SKM-1 (cell line): ENCODE measurements at regions not wholly inside any gene's neighbourhood (a gene's known extent, or its start where the extent isn't known, plus 50 kb on each side); places are given as distances from the start of the nearest gene placed in this dataset.
"Not testable (repeated sequence)": the region's sequence is repeated elsewhere in the genome, so short reads cannot be mapped to it uniquely, and the experiment has no call there.

ENCODE experiments used
- DNase-seq: peaks from one replicate; lab custom pipeline; 2025; ENCODE audit not compliant: unreplicated experiment; lab: John Stamatoyannopoulos, UW

- DNase-seq = no peak
Observed at GRCh38 chrX:114097427-114097826, 486.5 kb upstream of the HTR2C start.

- no peak for DNase-seq
Observed at GRCh38 chrX:114095789-114096188, 488.1 kb upstream of the HTR2C start.

- no peak for DNase-seq
Observed at GRCh38 chrX:114087543-114087942, 496.3 kb upstream of the HTR2C start.

- no peak for DNase-seq
Observed at GRCh38 chrX:114077773-114078172, 506.1 kb upstream of the HTR2C start.

- no peak for DNase-seq
Observed at GRCh38 chrX:114075073-114075673, 508.7 kb upstream of the HTR2C start.

GRCh38 chrX:114073926-114074325 is 510.0 kb upstream of the HTR2C start:
- no peak for DNase-seq

- DNase-seq = peak; percentile 3
Observed at GRCh38 chrX:114071412-114071811, 512.5 kb upstream of the HTR2C start.

- DNase-seq = no peak
Observed at GRCh38 chrX:114065577-114066223, 518.2 kb upstream of the HTR2C start.

GRCh38 chrX:114061226-114061625 is 522.7 kb upstream of the HTR2C start:
- DNase-seq = no peak

GRCh38 chrX:114058988-114059418 is 524.9 kb upstream of the HTR2C start:
- DNase-seq = no peak

- DNase-seq = not testable (repeated sequence)
Observed at GRCh38 chrX:114057422-114057821, 526.5 kb upstream of the HTR2C start.

- no peak for DNase-seq
Observed at GRCh38 chrX:114051667-114052315, 532.1 kb upstream of the HTR2C start.

- no peak for DNase-seq
Observed at GRCh38 chrX:114050075-114050796, 533.6 kb upstream of the HTR2C start.

- DNase-seq = no peak
Observed at GRCh38 chrX:114049063-114049462, 534.8 kb upstream of the HTR2C start.

- no peak for DNase-seq
Observed at GRCh38 chrX:114047558-114047957, 536.3 kb upstream of the HTR2C start.

GRCh38 chrX:114046695-114047279 is 537.1 kb upstream of the HTR2C start:
- DNase-seq = no peak

GRCh38 chrX:114041470-114041869 is 542.4 kb upstream of the HTR2C start:
- not testable (repeated sequence) for DNase-seq

- not testable (repeated sequence) for DNase-seq
Observed at GRCh38 chrX:114040661-114041269, 543.1 kb upstream of the HTR2C start.

GRCh38 chrX:114040111-114040510 is 543.8 kb upstream of the HTR2C start:
- not testable (repeated sequence) for DNase-seq

- DNase-seq = no peak
Observed at GRCh38 chrX:114038358-114038757, 545.5 kb upstream of the HTR2C start.

- no peak for DNase-seq
Observed at GRCh38 chrX:114037515-114037914, 546.4 kb upstream of the HTR2C start.
